Hematopoietic multipotent progenitor cell treated with erythropoietin and hydrocortisone succinate and interleukin-3 and kit ligand, for 8 days (in vitro differentiated cells): ENCODE measurements at regions not wholly inside any gene's neighbourhood (a gene's known extent, or its start where the extent isn't known, plus 50 kb on each side); places are given as distances from the start of the nearest gene placed in this dataset.
"Not testable (repeated sequence)": the region's sequence is repeated elsewhere in the genome, so short reads cannot be mapped to it uniquely, and the experiment has no call there.

Experiments used
- DNase-seq: peaks from one replicate; pipeline ENCODE4 v3.0.0-alpha.2; 2015

DNA sequence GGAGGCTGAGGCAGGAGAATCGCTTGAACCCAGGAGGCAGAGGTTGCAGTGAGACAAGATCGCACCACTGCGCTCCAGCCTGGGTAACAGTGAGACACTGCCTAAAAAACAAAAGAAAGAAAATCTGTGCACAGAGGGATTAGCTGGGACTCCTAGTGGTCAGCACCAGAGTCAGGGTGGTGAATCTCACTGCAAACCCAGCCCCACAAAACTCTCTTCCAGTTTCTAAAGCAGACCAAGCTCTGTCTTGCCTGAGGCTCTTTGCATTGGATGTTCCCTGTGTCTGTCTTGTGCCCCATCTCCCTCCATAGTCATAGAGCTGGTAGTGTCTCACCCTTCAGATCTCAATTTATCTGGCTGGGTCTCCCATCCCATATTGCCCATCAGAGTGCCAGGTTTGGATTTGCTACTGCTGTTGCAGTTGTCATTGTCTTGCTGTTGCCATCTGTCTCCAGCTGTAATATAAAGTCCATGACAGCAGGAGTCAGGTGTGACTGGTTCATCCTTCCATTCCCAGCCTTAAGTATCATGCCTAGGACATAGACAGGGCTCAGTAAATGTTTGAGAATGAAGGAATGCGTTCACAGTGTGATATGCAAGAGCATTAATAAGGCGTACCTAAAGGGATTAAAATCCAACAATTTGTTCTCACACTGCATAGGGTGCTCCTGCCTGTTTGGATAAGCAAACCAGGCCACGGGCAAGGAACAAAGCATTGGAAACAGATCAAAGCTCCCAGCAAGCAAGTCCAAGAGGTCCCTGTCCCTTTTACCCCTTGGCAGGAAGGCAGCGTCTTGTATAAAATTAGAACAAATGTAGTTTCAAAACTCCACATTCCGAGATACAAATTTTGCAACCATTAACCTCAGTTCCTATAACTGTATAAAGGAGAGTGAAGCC, 614.6 kb upstream of the CDH5 start:
- no peak for DNase-seq

DNA sequence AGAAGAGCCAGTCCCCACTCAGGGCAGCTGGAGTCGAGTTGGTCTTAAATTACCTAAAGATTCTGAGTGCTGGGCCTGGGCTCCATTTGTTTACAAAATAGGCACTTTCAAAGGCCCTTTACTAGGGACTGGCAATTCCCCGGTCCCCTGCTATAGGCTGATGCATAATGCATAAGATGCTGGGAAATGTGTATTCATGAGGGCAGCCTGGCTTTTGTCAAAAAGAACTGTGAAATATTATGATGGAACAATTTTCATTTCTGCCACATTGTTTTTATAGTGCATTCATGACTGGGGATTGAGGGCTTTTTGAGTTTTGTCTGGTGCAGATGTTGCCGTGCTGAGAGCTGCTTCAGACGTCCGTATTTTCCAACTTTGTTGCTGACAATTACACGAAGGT, 617.0 kb upstream of the CDH5 start:
- no peak for DNase-seq

DNA sequence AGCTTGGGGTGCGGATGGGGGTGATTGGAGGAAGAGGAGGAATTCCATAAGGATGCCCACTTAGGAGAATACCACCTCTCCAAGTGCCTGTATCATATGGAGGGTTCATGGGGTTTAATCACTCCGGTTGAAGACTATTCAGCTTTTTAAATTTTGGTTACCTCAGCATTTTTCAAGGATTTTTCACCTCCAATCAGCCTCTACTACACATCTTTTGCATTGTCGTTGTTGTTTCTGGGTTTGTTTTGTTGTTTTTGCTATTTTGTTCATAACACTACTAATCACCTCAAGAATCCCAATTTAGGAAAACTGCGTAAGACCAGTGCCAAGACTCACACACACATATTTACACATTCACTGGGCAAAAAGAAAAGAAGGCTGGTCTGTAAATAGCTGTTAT, 619.5 kb upstream of the CDH5 start:
- no peak for DNase-seq

DNA sequence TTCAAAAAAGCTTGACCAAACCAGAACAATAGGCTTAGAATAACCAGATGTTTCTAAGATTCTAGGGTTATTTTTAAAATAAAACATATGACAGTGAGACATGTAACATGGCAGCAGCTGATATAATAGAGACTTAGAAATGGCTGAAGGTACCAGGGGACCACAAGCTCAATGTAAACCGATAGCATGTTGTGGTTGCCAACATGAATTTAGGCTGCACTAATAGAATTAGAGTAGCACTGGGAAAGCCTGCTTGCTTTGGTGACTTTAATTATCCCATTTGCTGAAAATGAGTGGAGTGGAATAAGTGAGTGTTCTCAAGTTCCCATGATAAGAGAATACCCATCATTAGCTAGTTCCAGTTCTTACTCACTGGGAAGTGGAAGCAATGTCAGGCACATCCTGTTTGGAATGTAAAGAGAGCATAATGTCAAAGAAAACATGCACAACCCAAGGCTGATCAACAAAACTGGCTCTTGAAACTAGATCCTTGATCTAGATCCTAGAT, 621.2 kb upstream of the CDH5 start:
- DNase-seq: no peak

DNA sequence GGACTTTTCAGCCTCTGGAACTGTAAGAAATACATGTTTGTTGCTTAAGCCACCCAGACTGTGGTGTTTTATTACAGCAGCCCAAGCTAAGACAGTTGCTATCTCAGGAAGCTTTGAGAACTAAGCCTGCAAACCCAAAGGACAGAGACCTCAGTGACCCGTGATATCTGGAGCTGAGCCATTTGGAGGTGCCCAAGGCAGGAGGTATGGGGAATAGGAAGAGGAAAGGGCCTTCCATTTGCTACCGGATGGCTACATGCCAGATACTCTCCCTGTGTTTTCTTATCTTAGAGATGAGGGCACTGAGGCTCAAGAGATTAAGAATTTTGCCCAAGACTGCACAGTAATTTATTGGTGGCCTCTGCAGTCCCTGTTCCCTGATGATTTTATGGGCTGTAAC, 622.1 kb upstream of the CDH5 start:
- peak; percentile 18 for DNase-seq

DNA sequence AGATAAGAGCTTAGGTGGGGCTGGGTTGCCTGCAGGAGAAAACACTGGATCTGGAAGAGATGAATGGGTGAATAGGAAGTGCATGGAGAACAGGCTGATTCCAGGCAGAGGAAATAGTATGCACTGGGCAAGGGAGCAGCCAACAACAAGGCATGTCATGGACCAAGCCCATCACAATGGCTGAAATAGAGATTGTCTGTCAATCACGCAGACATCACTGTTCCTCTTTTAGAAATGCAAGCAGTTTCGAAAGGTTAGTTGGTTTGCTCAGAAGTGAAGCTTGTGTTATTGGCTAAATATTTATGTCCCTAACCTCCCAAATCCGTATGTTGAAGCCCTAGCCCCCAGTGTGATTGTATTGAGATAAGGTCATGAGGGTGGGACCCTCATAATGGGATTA, 621.7 kb upstream of the CDH11 start:
- DNase-seq: no peak

DNA sequence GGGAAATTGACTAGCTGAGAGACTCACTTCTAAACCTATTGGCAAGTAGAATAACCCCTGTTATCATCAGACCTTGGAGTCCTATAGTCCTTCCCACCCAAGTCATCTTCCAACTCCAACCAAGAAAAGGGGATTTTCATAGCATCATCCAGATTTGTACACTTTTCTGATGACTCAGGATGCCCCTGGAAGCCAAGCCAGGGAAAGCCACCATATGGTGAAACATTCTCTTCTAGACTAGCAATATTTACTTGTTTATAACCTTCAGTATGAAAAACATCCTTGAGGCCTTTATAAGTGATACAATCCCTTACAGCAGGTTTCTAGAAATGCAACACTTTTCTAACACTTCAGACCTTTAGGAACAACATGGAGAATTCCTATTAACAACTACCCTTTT, 618.8 kb upstream of the CDH11 start:
- no peak for DNase-seq

DNA sequence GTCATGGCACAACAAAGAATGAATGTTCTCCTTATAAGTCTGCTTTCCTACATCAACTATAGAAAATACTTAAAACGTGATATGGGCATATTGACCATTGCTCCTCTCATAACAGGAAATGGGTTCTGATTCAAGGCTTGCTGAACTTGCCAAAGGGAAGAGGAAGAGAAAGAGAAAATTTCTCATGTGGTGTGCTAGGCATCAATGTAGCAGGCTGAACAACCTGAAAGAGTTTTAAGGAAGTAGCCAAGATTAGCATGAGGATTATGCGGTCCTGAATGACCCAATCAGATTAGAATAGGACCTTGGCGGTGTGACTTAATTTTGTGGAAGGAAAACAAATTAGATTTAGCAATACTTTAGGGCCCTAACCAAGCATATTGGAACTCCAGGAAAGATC, 617.7 kb upstream of the CDH11 start:
- no peak for DNase-seq

DNA sequence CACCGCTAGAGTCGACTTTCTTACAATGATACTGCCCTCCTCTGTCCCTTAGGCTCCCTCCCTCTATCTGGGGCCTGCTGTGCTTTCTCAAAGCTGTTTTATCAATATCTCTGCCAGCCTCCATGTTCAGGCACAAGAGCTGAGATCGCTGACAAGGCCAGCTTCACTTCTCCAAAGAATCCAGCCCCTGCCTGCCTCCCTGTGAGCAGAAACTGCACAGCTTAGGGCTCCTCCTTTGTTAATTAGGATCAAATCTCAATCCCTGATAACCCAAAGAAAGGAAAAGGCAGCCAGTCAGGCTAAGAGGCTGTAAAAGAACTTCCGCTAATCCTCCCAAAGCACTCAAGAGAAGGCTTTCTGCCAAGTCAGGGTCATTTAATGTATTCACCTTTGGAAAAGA, 616.0 kb upstream of the CDH11 start:
- no peak for DNase-seq

DNA sequence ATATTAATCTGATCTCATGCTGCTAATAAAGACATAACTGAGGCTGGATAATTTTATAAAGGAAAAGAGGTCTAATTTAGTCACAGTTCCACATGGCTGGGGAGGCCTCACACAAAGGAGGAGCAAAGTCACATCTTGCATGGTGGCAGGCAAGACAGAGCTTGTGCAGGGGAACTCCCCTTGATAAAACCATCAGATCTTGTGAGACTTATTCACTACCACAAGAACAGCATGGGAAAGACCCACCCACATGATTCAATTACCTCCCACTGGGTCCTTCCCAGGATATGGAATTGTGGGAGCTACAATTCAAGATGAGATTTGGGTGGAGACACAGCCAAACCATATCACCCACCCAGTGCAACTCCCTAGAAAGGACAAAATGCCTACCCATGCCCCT, 613.8 kb upstream of the CDH11 start:
- not testable (repeated sequence) for DNase-seq

DNA sequence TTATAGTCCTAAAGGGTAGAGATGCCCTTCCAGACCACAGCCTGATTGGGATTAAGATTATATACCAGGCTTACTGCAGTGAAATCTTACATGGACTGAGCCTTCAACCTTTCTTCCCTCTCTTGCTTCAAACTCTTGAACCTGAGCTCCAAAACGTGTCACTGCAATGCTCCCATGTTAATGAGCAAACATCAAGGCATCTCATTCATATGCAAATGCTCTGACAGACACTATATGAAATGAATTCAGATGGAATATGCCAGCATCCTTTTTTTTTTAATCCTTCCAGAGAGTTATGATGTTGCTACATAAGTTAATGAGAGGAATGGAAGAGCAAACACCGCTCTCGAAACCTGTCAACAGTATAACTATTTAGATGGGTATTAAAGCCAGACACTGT, 611.9 kb upstream of the CDH11 start:
- DNase-seq: no peak

DNA sequence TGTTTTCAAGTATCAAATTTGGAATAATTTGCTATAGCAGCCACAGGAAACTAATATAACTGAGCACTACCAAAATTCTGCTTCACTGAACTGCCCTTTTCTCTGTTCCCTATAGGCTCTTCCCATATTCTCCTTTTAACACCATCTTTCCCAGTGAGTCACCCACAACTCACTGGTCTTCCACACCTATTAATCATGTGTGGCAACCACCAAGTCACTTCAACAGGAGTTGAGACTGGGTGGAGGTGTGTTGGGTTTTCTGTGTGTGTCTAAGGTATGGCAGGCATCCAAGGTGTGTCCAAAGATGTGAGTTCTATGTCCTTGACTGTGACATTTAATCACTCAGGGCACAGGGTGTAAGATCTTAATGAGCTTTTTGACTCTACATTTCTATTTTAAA, 610.0 kb upstream of the CDH11 start:
- no peak for DNase-seq

DNA sequence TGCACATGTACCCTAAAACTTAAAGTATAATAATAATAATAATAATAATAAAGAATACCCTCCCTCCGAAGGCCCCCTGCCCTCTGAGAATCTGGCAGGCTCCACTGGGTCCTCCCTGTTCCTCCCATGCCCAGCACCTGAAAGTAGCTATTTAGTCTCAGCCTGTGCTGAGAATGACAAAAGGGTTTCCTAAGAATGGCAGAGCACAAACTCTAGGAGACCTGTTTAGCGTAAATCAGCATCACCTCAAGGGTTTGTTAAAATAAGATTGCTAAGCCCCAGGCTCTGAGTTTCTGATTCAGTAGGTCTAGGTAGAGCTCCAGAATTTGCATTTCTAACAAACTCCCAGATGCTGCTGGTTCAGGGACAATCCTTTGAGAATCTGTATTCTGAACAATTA, 606.8 kb upstream of the CDH11 start:
- DNase-seq: no peak

DNA sequence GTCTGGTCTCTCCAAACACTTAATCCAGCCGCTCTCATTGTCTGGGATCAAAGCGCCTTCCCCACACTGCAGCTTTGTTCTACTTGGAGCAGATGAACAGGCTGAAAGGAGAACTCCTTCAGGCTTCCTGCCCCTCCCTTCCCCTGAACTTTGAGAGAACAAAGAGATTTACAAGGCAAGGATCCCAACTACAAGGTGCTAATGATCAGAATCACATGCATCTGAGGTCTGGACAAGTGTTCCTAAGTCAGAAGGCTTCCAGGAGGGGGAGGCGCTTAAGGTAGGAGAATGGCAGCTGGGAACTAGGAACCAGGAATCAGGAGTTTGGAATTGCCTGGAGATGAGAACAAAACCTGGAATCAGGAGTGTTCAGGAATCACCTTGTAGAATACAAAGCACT, 606.3 kb upstream of the CDH11 start:
- no peak for DNase-seq

DNA sequence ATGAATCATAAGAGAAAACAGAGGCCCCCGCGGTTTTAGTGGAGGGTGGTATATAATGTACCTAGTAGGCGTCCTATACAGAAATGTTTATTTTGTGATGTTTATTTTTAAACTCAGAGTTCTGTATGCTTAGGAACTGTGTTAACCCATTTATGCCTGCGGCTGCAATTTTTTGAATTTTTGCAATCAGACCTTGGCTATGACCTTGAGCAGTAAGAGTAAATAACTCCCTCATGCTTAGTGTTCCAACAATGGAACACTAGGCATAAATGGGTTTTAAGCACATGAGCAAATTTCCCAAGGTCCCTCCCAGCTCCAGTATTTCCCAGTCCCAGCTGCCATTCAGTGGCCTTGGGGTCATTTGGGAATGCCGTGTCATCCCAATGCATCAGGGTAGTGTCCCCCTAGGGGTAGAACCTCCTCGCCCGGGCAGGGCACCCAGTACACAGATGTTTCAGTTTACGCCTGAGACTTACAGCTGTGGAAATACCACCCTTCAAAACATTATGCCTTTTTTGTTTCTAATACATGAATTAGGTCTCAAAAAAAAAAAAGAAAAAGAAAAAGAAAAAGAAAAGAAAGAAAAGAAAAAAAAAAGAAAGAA, 605.8 kb upstream of the CDH11 start:
- no peak for DNase-seq

DNA sequence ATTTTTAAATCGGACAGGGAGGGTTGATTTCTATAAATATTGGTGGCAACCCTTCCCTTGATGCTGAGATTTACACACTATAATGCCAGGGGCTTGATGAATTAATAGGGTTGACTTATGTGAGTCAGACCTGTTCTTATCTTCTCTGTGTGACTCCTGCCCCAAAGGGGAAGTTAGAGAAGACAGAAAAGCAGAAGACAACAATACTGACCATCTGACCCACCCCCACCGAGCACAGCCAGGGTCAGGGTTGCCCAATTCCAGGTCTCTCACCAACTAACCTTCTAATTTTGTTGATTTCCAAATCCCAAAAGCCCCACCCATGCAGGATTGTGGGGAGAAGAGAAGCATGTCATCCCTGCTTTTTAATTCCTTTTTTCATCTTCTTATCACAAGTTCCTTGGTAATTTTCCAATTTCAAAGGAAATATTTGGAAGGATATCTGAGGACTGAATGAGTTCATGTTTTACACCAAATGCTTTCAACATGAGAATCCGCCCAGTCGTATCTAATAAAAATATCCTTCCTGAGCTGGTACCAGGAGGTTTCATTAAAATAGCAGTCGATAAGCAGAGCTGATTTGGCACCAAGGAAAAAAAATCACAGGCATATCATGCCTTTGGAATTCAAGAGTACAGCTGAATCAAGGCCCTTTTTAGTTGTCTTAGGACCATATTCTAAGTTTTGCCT, 603.4 kb upstream of the CDH11 start:
- no peak for DNase-seq

DNA sequence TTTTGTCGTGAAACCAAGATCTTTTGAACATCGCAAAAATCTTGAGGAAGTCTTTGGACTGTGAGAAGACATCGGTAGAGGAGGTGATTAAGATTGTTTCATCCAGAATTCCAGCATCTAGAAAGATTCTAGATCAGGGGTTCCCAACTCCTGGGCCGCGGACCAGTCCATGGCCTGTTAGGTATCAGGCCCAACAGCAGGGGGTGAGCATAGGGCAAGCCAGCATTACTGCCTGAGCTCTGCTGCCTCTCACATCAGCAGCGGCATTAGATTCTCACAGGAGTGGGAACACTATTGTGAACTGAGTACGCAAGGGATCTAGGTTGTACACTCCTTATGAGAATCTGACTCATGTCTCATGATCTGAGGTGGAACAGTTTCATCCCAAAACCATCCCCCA, 600.6 kb upstream of the CDH11 start:
- DNase-seq: no peak

DNA sequence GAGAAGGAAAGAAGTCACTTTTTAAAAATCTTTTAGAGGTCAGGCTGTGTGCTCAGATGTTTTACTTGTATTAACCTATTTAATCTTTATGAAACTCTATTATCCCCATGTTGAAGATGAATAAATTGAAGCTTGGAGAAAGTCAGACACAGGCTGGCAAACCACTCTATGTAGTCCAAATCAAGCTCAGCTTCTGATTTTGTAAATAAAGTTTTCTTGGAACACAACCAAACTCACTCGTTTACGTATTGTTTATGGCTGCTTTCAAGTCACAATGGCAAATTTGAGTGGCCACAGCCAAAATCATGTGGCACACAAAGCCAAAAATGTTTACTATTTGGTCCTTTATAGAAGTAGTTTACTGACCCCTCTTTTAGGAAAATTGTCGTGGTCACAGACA, 596.0 kb upstream of the CDH11 start:
- no peak for DNase-seq

DNA sequence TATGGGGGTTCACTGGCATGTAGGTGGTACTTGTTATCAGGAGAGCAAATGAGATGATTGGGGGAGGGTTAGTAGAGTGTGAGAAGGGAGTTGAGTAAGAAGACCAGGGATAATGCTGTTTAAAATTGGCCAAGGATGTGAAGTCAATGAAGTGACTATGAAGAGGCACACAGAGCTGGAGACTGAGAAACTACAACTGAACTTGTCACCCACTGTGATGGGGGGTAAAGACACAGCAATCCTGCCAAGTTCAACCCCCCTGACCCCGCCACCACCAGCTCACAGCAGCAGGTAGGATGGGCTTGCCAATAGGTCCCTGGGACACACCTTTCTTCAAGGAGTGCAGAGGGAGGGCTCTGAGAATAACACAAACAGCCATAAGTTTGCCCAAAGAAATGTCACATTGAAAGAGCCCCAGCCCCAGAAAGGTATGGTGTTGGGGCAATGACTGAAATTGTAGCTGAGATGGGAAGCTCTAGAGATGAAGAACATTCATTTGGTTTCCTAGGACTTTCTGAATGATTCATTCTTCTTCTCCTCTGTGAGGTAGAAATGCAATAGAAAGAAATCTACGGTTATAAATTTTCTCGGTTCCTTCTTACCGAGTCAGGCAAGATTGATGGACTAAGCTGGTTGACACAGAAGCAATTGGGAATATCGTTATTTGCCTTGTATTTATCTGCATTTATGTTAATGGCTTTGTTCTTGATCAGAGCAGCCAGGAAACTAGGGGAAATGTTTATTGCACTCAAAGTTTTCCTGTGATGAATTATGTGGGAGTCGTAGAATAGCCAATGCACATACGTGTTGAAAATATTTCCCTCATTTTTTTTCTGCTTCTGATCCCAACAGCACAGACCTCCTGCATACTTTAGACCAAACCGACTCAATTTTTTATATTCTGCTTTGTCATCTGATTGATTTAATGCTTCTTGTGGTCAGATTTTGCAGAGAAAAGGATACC, 595.2 kb upstream of the CDH11 start:
- DNase-seq: no peak

DNA sequence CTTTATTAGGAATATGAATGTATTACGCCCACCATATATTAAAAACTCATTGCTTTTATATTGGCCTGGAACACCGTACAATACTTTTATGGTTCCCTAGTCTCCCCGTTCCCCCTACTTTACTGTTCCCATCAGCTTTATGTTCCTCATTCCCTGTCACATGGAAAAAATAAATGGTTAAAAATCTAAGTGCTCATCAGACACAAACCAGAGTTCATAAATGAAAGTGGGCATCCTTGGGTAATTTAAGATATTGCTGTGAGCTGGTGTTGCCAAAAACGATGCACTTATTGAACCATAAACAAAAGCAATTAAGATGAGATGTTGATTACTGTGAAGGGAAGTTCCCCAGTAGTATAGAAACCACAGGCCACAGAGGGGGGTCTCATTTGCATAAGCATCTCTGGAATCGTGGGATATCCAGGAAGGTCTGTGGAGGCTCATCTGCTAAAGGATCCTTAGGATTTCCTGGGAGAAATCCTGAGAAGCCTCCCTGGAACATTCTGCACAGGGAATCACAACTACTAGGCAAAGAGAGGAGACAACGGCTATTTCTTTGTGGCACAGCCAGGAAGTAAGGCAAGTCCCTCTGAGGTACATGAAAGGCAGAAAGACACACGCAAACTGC, 591.4 kb upstream of the CDH11 start:
- no peak for DNase-seq

DNA sequence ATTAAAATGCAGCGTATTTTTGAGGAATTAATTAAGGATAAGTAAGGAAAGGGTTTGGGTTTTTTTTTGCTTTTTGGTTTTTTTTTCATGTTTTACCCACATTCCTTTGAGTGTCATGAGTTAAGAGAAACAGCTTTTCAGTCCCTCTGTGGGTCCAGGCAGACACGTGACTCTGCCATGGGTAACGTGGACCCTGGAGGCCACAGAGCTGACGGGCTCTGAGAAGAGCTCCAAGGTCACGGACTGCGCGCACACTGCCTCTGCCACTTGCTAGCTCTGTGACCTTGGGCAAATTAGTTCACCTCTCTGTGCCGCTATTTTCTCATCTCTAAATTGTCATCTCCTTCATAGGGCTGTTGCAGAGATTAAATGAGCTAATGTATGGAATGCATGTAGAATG, 588.2 kb upstream of the CDH11 start:
- DNase-seq: no peak

DNA sequence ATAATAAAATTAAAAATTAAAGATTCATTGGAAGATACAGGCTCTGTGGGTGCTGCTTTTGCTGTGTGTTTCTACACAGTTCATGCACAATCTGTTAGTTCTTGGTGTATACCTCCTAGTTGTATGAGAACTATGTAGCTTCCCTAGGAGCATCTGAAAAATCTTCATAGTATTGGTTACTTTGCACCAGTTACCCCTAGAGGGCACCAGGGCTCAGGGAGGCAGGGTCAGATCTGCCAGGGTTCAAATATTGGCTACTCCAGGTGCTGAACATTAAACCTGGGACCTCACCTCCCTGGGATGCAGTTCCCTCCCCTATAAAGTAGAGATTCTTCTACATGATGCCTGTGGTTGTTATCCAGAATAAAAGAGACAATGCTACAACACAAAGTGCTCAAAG, 583.0 kb upstream of the CDH11 start:
- no peak for DNase-seq
